ENCODE measurements at regions not wholly inside any gene's neighbourhood (a gene's known extent, or its start where the extent isn't known, plus 50 kb on each side); places are given as distances from the start of the nearest gene placed in this dataset.

GRCh38 chr11:95521133-95521542, 268.4 kb downstream of the FAM76B start:
- Mint-ChIP-seq H3K9me3 (no peaks in the 10 kb centered on the region), H3K27me3 (ENCODE audit: low read depth) (no peaks in the 10 kb centered on the region), H3K27ac (no peak overlapping the region), H3K4me3 (no peak overlapping the region), H3K4me1 (no peaks in the 10 kb centered on the region), H3K36me3 (no peaks in the 10 kb centered on the region)
- ATAC-seq (no peak), DNase-seq (ENCODE audit: low spot score) (no peak)
- POLR2A ChIA-PET = no interaction called here
- CTCF ChIA-PET = no interaction called here
- TF ChIP-seq SMAD3 (CRISPR knock-in tag; IDR thresholded peaks at IDR 0.05; ENCODE audit: borderline replicate concordance) = no peak
- no peak for TF ChIP-seq SP1 (CRISPR knock-in tag; conservative IDR thresholded peaks at IDR 0.05)
- no peak for TF ChIP-seq AFF4 (CRISPR knock-in tag; IDR thresholded peaks at IDR 0.05; ENCODE audit: borderline replicate concordance)

GRCh38 chr11:95520369-95521132, 269.0 kb downstream of the FAM76B start:
- ChIA-PET POLR2A (no interaction called here), CTCF (no interaction called here)
- Mint-ChIP-seq H3K4me3 (no peak overlapping the region), H3K4me1 (no peaks in the 10 kb centered on the region), H3K36me3 (no peaks in the 10 kb centered on the region), H3K9me3 (no peaks in the 10 kb centered on the region), H3K27ac (no peak overlapping the region), H3K27me3 (ENCODE audit: low read depth) (no peaks in the 10 kb centered on the region)
- DNase-seq (ENCODE audit: low spot score) (no peak), ATAC-seq (no peak)
- TF ChIP-seq GTF2I (CRISPR knock-in tag; conservative IDR thresholded peaks at IDR 0.05) = no peak
- no peak for TF ChIP-seq NR3C1 (CRISPR knock-in tag; conservative IDR thresholded peaks at IDR 0.05; ENCODE audit: low read depth)
- TF ChIP-seq MAX (CRISPR knock-in tag; IDR thresholded peaks at IDR 0.05) = no peak
- no peak for TF ChIP-seq FOXP4 (CRISPR knock-in tag; IDR thresholded peaks at IDR 0.05)
- TF ChIP-seq NFE2L1 (CRISPR knock-in tag; IDR thresholded peaks at IDR 0.05) = no peak
- TF ChIP-seq ATF3 (CRISPR knock-in tag; conservative IDR thresholded peaks at IDR 0.05) = no peak
- TF ChIP-seq HMGXB4 (CRISPR knock-in tag; IDR thresholded peaks at IDR 0.05) = no peak
- no peak for TF ChIP-seq ZNF138 (CRISPR knock-in tag; conservative IDR thresholded peaks at IDR 0.05)
- no peak for TF ChIP-seq NFYB (CRISPR knock-in tag; conservative IDR thresholded peaks at IDR 0.05; ENCODE audit: low read depth)

GRCh38 chr11:95519912-95520311, 269.7 kb downstream of the FAM76B start:
- H3K9me3 Mint-ChIP-seq = no peaks in the 10 kb centered on the region
- ChIA-PET POLR2A (no interaction called here), CTCF (no interaction called here)
- H3K4me1 Mint-ChIP-seq = no peaks in the 10 kb centered on the region
- H3K27ac Mint-ChIP-seq = no peak overlapping the region
- DNase-seq (ENCODE audit: low spot score) (no peak), ATAC-seq (no peak)
- H3K4me3 Mint-ChIP-seq = no peak overlapping the region
- no peaks in the 10 kb centered on the region for H3K36me3 Mint-ChIP-seq
- no peaks in the 10 kb centered on the region for H3K27me3 Mint-ChIP-seq (ENCODE audit: low read depth)
- TF ChIP-seq STAT6 (CRISPR knock-in tag; conservative IDR thresholded peaks at IDR 0.05; ENCODE audit: low read depth) (no peak), IRF1 (CRISPR knock-in tag; IDR thresholded peaks at IDR 0.05) (no peak), E2F4 (CRISPR knock-in tag; IDR thresholded peaks at IDR 0.05; ENCODE audit: borderline replicate concordance, low read depth) (no peak), ZNF121 (CRISPR knock-in tag; IDR thresholded peaks at IDR 0.05) (no peak), NFATC4 (CRISPR knock-in tag; IDR thresholded peaks at IDR 0.05) (no peak), TCF7 (CRISPR knock-in tag; IDR thresholded peaks at IDR 0.05; ENCODE audit: low read depth) (no peak)

Data from WTC11 (cell line).